ENCODE measurements at regions not wholly inside any gene's neighbourhood (a gene's known extent, or its start where the extent isn't known, plus 50 kb on each side); places are given as distances from the start of the nearest gene placed in this dataset.

DNA sequence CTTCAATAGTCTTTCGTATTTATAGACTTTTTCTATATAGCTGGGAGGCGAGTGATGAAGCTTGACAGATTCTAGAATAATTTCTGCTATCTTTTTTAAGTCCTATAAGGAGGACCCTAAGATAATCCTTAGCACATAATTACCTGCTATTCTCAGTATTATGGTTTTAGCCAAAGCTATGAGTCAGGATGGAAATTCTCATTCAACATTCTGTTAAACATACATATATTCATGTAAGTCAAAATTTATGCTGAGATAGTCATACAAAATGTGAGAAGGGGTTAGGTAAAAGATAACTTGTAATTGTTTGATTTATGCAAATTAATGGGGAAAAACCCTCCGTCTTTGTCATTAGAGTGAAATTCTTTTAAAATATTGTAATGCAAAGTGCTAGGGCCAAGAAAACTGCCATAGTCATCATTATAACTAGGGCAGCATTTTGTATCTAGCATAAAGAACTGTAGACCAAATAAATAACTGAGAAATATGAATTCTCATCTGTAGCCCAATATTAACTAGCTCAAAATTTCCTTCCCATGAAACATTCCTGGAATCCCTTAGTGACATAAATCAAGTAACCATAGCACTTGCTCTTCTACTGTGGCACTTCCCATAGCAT is 118.5 kb downstream of the MRPS30 start:
- no peak for TF ChIP-seq CTCF (conservative IDR thresholded peaks at IDR 0.05)
- TF ChIP-seq ZFX (IDR thresholded peaks at IDR 0.05): no peak

Measured in C4-2B (cell line).